Activated CD4-positive, CD25-positive, alpha-beta regulatory T cell (primary cell): ENCODE measurements at regions not wholly inside any gene's neighbourhood (a gene's known extent, or its start where the extent isn't known, plus 50 kb on each side); places are given as distances from the start of the nearest gene placed in this dataset.

ENCODE experiments used
- DNase-seq, 4 experiments: peaks; one replicate each; lab custom pipeline; 2025; lab: John Stamatoyannopoulos, UW

GRCh38 chr14:22415605-22415959 is 173.4 kb downstream of the DAD1 start:
- DNase-seq: no peak

GRCh38 chr14:22414876-22415604 is 174.0 kb downstream of the DAD1 start:
- DNase-seq: no peak

GRCh38 chr14:22412926-22413411 is 176.1 kb downstream of the DAD1 start:
- no peak for DNase-seq

- no peak for DNase-seq
Observed at GRCh38 chr14:22411398-22412055, 177.5 kb downstream of the DAD1 start.

GRCh38 chr14:22410497-22410896 is 178.5 kb downstream of the DAD1 start:
- DNase-seq: no peak

- no peak for DNase-seq
Observed at GRCh38 chr14:22409006-22409405, 180.0 kb downstream of the DAD1 start.

- DNase-seq: no peak
Observed at GRCh38 chr14:22408547-22408946, 180.5 kb downstream of the DAD1 start.

GRCh38 chr14:22407033-22407432 is 182.0 kb downstream of the DAD1 start:
- DNase-seq: no peak

GRCh38 chr14:22405201-22405600 is 183.8 kb downstream of the DAD1 start:
- DNase-seq: no peak

- DNase-seq: no peak
Observed at GRCh38 chr14:22403296-22403695, 185.7 kb downstream of the DAD1 start.

GRCh38 chr14:22400655-22401259 is 188.3 kb downstream of the DAD1 start:
- no peak for DNase-seq

- no peak for DNase-seq
Observed at GRCh38 chr14:22399776-22400175, 189.2 kb downstream of the DAD1 start.

- no peak for DNase-seq
Observed at GRCh38 chr14:22397221-22397737, 191.7 kb downstream of the DAD1 start.

- no peak for DNase-seq
Observed at GRCh38 chr14:22395803-22396202, 193.2 kb downstream of the DAD1 start.

GRCh38 chr14:22394616-22395015 is 194.4 kb downstream of the DAD1 start:
- no peak for DNase-seq

GRCh38 chr14:22393796-22394195 is 195.2 kb downstream of the DAD1 start:
- DNase-seq: no peak

- DNase-seq: no peak
Observed at GRCh38 chr14:22391908-22392565, 197.0 kb downstream of the DAD1 start.

- DNase-seq: no peak
Observed at GRCh38 chr14:22390824-22391461, 198.1 kb downstream of the DAD1 start.

GRCh38 chr14:22390195-22390594 is 198.8 kb downstream of the DAD1 start:
- no peak for DNase-seq

GRCh38 chr14:22388669-22389595 is 200.1 kb downstream of the DAD1 start:
- DNase-seq: no peak

GRCh38 chr14:22387776-22388241 is 201.2 kb downstream of the DAD1 start:
- no peak for DNase-seq
